B cell (primary cell): ENCODE measurements at regions not wholly inside any gene's neighbourhood (a gene's known extent, or its start where the extent isn't known, plus 50 kb on each side); places are given as distances from the start of the nearest gene placed in this dataset.

Experiments used
- EZH2 ChIP-seq: IDR thresholded peaks from 2 replicates; pipeline ENCODE4 v1.6.1; 2012; ENCODE audit warnings: borderline replicate concordance, low read depth, mild to moderate bottlenecking, moderate library complexity, low read length; ENCODE audit not compliant: insufficient read depth, poor library complexity, severe bottlenecking
- TF ChIP-seq, protein P1 (sequence below): fragments of 200-600 bp; IDR thresholded peaks from one replicate; pipeline ENCODE4 v1.8.0; 2022; ENCODE audit warnings: antibody characterized with exemption, mild to moderate bottlenecking

DNA sequence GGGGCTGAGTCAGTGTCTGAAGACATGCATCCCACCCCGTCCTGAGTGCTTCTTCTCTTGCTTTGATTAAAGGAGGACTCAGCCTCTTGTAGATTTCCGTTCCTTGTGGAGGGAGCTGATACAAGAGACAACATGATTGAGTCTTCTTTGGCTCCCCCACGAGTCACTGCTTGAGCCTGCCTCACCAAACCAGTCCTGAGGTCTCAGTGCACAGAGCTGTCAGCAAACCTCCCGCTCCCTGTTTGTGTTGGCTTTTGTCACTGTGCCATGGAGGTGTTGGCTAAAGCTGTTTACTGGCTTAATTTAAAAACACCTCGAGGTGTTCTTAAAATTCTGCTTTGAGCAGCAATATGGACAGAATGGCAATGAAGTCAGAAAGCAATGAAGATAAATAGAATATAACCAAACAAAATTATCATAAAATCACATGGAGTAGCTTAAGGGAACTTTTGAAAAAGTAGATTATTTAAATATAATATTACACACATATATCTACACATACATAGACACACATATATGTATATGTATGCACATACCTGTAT is 234.1 kb upstream of the ANKRD55 start:
- TF ChIP-seq, protein P1, sequence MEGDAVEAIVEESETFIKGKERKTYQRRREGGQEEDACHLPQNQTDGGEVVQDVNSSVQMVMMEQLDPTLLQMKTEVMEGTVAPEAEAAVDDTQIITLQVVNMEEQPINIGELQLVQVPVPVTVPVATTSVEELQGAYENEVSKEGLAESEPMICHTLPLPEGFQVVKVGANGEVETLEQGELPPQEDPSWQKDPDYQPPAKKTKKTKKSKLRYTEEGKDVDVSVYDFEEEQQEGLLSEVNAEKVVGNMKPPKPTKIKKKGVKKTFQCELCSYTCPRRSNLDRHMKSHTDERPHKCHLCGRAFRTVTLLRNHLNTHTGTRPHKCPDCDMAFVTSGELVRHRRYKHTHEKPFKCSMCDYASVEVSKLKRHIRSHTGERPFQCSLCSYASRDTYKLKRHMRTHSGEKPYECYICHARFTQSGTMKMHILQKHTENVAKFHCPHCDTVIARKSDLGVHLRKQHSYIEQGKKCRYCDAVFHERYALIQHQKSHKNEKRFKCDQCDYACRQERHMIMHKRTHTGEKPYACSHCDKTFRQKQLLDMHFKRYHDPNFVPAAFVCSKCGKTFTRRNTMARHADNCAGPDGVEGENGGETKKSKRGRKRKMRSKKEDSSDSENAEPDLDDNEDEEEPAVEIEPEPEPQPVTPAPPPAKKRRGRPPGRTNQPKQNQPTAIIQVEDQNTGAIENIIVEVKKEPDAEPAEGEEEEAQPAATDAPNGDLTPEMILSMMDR = no peak
- no peak for TF ChIP-seq EZH2
